HUES48 (cell line): ENCODE measurements at regions not wholly inside any gene's neighbourhood (a gene's known extent, or its start where the extent isn't known, plus 50 kb on each side); places are given as distances from the start of the nearest gene placed in this dataset.

Experiments
- H3K27ac ChIP-seq: one replicate; pipeline ENCODE4 v1.7.0; 2013; ENCODE audit warnings: low read depth, low read length, inconsistent platforms
- H3K27me3 ChIP-seq: 2 replicates; pipeline ENCODE4 v1.6.1; 2013; ENCODE audit warnings: mild to moderate bottlenecking, low read length; ENCODE audit not compliant: control insufficient read depth, insufficient read depth
- H3K36me3 ChIP-seq: 2 replicates; pipeline ENCODE4 v1.6.1; 2013; ENCODE audit warnings: low read length; ENCODE audit not compliant: control insufficient read depth, insufficient read depth
- H3K4me1 ChIP-seq: 2 replicates; pipeline ENCODE4 v1.6.1; 2013; ENCODE audit warnings: mild to moderate bottlenecking, low read length; ENCODE audit not compliant: control insufficient read depth, insufficient read depth
- H3K4me3 ChIP-seq: 2 replicates; pipeline ENCODE4 v1.5.1; 2013; ENCODE audit warnings: mild to moderate bottlenecking, low read depth, low read length
- H3K9ac ChIP-seq: 2 replicates; pipeline ENCODE4 v1.6.1; 2013; ENCODE audit warnings: mild to moderate bottlenecking, low read depth, low read length, moderate library complexity
- H3K9me3 ChIP-seq: 2 replicates; pipeline ENCODE4 v1.6.1; 2013; ENCODE audit warnings: low read length; ENCODE audit not compliant: control insufficient read depth, insufficient read depth

- Histone ChIP-seq H3K27ac (no peak overlapping the region), H3K9ac (no peak overlapping the region), H3K36me3 (no peaks in the 10 kb centered on the region), H3K4me1 (no peaks in the 10 kb centered on the region), H3K9me3 (no peaks in the 10 kb centered on the region), H3K4me3 (no peak overlapping the region), H3K27me3 (no peaks in the 10 kb centered on the region)
These were observed 196.1 kb downstream of the GAS1 start for GRCh38 chr9:86751207-86751606.

- no peaks in the 10 kb centered on the region for H3K9me3 ChIP-seq
- H3K27me3 ChIP-seq: no peaks in the 10 kb centered on the region
- H3K9ac ChIP-seq: no peak overlapping the region
- H3K36me3 ChIP-seq: no peaks in the 10 kb centered on the region
- no peak overlapping the region for H3K27ac ChIP-seq
- no peaks in the 10 kb centered on the region for H3K4me1 ChIP-seq
- no peak overlapping the region for H3K4me3 ChIP-seq
These were observed 197.4 kb downstream of the GAS1 start for GRCh38 chr9:86749894-86750255.

- H3K9me3 ChIP-seq: no peaks in the 10 kb centered on the region
- H3K4me3 ChIP-seq: no peak overlapping the region
- no peaks in the 10 kb centered on the region for H3K4me1 ChIP-seq
- H3K36me3 ChIP-seq: no peaks in the 10 kb centered on the region
- H3K9ac ChIP-seq: no peak overlapping the region
- H3K27me3 ChIP-seq: no peaks in the 10 kb centered on the region
- no peak overlapping the region for H3K27ac ChIP-seq
These were observed 198.0 kb downstream of the GAS1 start for GRCh38 chr9:86749161-86749893.

- H3K9ac ChIP-seq: no peak overlapping the region
- no peaks in the 10 kb centered on the region for H3K4me1 ChIP-seq
- no peak overlapping the region for H3K27ac ChIP-seq
- no peaks in the 10 kb centered on the region for H3K27me3 ChIP-seq
- H3K4me3 ChIP-seq: no peak overlapping the region
- H3K36me3 ChIP-seq: no peaks in the 10 kb centered on the region
- H3K9me3 ChIP-seq: no peaks in the 10 kb centered on the region
These were observed 199.6 kb downstream of the GAS1 start for GRCh38 chr9:86747711-86748110.

- H3K9ac ChIP-seq: no peak overlapping the region
- no peak overlapping the region for H3K27ac ChIP-seq
- H3K4me3 ChIP-seq: no peak overlapping the region
- no peaks in the 10 kb centered on the region for H3K36me3 ChIP-seq
- no peaks in the 10 kb centered on the region for H3K9me3 ChIP-seq
- no peaks in the 10 kb centered on the region for H3K27me3 ChIP-seq
- no peaks in the 10 kb centered on the region for H3K4me1 ChIP-seq
These were observed 205.7 kb downstream of the GAS1 start for GRCh38 chr9:86741311-86742208.

- H3K36me3 ChIP-seq: no peaks in the 10 kb centered on the region
These were observed 211.4 kb downstream of the GAS1 start for GRCh38 chr9:86735772-86736458.

GRCh38 chr9:86734771-86735170, 212.5 kb downstream of the GAS1 start:
- no peaks in the 10 kb centered on the region for H3K36me3 ChIP-seq
- H3K4me1 ChIP-seq: no peaks in the 10 kb centered on the region
- no peak overlapping the region for H3K4me3 ChIP-seq
- no peak overlapping the region for H3K9ac ChIP-seq
- no peak overlapping the region for H3K27ac ChIP-seq
- H3K27me3 ChIP-seq: no peaks in the 10 kb centered on the region
- H3K9me3 ChIP-seq: no peaks in the 10 kb centered on the region

More at GRCh38 chr9:86735772-86736458, 211.4 kb downstream of the GAS1 start:
- Histone ChIP-seq H3K27ac (no peak overlapping the region), H3K9me3 (no peaks in the 10 kb centered on the region), H3K4me1 (no peaks in the 10 kb centered on the region), H3K4me3 (no peak overlapping the region), H3K27me3 (no peaks in the 10 kb centered on the region), H3K9ac (no peak overlapping the region)

- no peaks in the 10 kb centered on the region for H3K27me3 ChIP-seq
- H3K36me3 ChIP-seq: no peaks in the 10 kb centered on the region
- no peaks in the 10 kb centered on the region for H3K9me3 ChIP-seq
- H3K27ac ChIP-seq: no peak overlapping the region
- H3K4me1 ChIP-seq: no peaks in the 10 kb centered on the region
- H3K4me3 ChIP-seq: no peak overlapping the region
- H3K9ac ChIP-seq: no peak overlapping the region
These were observed 213.4 kb downstream of the GAS1 start for GRCh38 chr9:86733929-86734328.

GRCh38 chr9:86732514-86733171, 214.7 kb downstream of the GAS1 start:
- H3K4me3 ChIP-seq: no peak overlapping the region
- H3K36me3 ChIP-seq: no peaks in the 10 kb centered on the region
- no peak overlapping the region for H3K9ac ChIP-seq
- H3K9me3 ChIP-seq: no peaks in the 10 kb centered on the region
- H3K4me1 ChIP-seq: no peaks in the 10 kb centered on the region; the same call in 1 of the 2 replicates
- no peaks in the 10 kb centered on the region for H3K27me3 ChIP-seq
- no peak overlapping the region for H3K27ac ChIP-seq

GRCh38 chr9:86731511-86732063, 215.7 kb downstream of the GAS1 start:
- no peaks in the 10 kb centered on the region; the same call in 1 of the 2 replicates for H3K4me1 ChIP-seq
- no peak overlapping the region for H3K9ac ChIP-seq
- H3K36me3 ChIP-seq: no peaks in the 10 kb centered on the region
- no peaks in the 10 kb centered on the region for H3K27me3 ChIP-seq
- no peaks in the 10 kb centered on the region for H3K9me3 ChIP-seq
- H3K27ac ChIP-seq: no peak overlapping the region
- no peak overlapping the region for H3K4me3 ChIP-seq
